Brain pericyte (primary cell): ENCODE measurements at regions not wholly inside any gene's neighbourhood (a gene's known extent, or its start where the extent isn't known, plus 50 kb on each side); places are given as distances from the start of the nearest gene placed in this dataset.

ENCODE experiments used
- DNase-seq: peaks from one replicate; pipeline ENCODE4 v3.0.0-alpha.2; 2012; ENCODE audit warnings: low read depth, low spot score

GRCh38 chr18:45168866-45169600 lies 446.2 kb upstream of the SLC14A2 start:
- DNase-seq: no peak

- peak; percentile 56 for DNase-seq
Observed at GRCh38 chr18:45169610-45170009, 445.7 kb upstream of the SLC14A2 start.

- DNase-seq: no peak
Observed at GRCh38 chr18:45171679-45172191, 443.5 kb upstream of the SLC14A2 start.

- no peak for DNase-seq
Observed at GRCh38 chr18:45173327-45173726, 441.9 kb upstream of the SLC14A2 start.

GRCh38 chr18:45173799-45174519 lies 441.3 kb upstream of the SLC14A2 start:
- no peak for DNase-seq

GRCh38 chr18:45174629-45175136 lies 440.6 kb upstream of the SLC14A2 start:
- DNase-seq: no peak

GRCh38 chr18:45175511-45175910 lies 439.8 kb upstream of the SLC14A2 start:
- no peak for DNase-seq

- no peak for DNase-seq
Observed at GRCh38 chr18:45186832-45187231, 428.4 kb upstream of the SLC14A2 start.

GRCh38 chr18:45191795-45192194 lies 423.5 kb upstream of the SLC14A2 start:
- no peak for DNase-seq

GRCh38 chr18:45197526-45197970 lies 417.7 kb upstream of the SLC14A2 start:
- DNase-seq: no peak

- no peak for DNase-seq
Observed at GRCh38 chr18:45198526-45198925, 416.8 kb upstream of the SLC14A2 start.

- DNase-seq: no peak
Observed at GRCh38 chr18:45201029-45201428, 414.2 kb upstream of the SLC14A2 start.

- DNase-seq: no peak
Observed at GRCh38 chr18:45201489-45201888, 413.8 kb upstream of the SLC14A2 start.

- DNase-seq: no peak
Observed at GRCh38 chr18:45202061-45202460, 413.2 kb upstream of the SLC14A2 start.

- no peak for DNase-seq
Observed at GRCh38 chr18:45203677-45204076, 411.6 kb upstream of the SLC14A2 start.

- DNase-seq: no peak
Observed at GRCh38 chr18:45207328-45207727, 407.9 kb upstream of the SLC14A2 start.

- DNase-seq: no peak
Observed at GRCh38 chr18:45208164-45208563, 407.1 kb upstream of the SLC14A2 start.

- DNase-seq: peak; percentile 51
Observed at GRCh38 chr18:45212181-45213039, 402.9 kb upstream of the SLC14A2 start.

- DNase-seq: no peak
Observed at GRCh38 chr18:45213040-45213333, 402.3 kb upstream of the SLC14A2 start.

- no peak for DNase-seq
Observed at GRCh38 chr18:45218436-45218835, 396.8 kb upstream of the SLC14A2 start.

- no peak for DNase-seq
Observed at GRCh38 chr18:45221363-45221762, 393.9 kb upstream of the SLC14A2 start.

- DNase-seq: no peak
Observed at GRCh38 chr18:45222180-45222579, 393.1 kb upstream of the SLC14A2 start.
